HepG2 (cell line): ENCODE measurements at regions not wholly inside any gene's neighbourhood (a gene's known extent, or its start where the extent isn't known, plus 50 kb on each side); places are given as distances from the start of the nearest gene placed in this dataset.

Experiments
- BRD4 ChIP-seq: sonication (generic); formaldehyde crosslinking; IDR thresholded peaks from 2 replicates; pipeline ENCODE4 v1.4.0; 2020; ENCODE audit warnings: missing genetic modification reagents
- KAT8 ChIP-seq: IDR thresholded peaks from 2 replicates; pipeline ENCODE4 v1.6.1; 2016; ENCODE audit warnings: missing genetic modification reagents, missing compliant biosample characterization
- MTA1 ChIP-seq: sonication (generic); formaldehyde crosslinking; IDR thresholded peaks from 2 replicates; pipeline ENCODE4 v1.4.0; 2020; ENCODE audit warnings: missing genetic modification reagents, mild to moderate bottlenecking, borderline replicate concordance
- NR1H2 ChIP-seq: sonication (generic); formaldehyde crosslinking; IDR thresholded peaks from 2 replicates; pipeline ENCODE4 v1.8.1; 2022; ENCODE audit warnings: low read depth, missing genetic modification reagents, borderline replicate concordance
- PCBP2 ChIP-seq: fragments of 200-400 bp; formaldehyde crosslinking; optimal IDR thresholded peaks from 2 replicates; pipeline ENCODE3; 2018; ENCODE audit warnings: low read length, low read depth; ENCODE audit not compliant: poor library complexity, severe bottlenecking
- SAP130 ChIP-seq: IDR thresholded peaks from 2 replicates; pipeline ENCODE4 v1.6.1; 2016; ENCODE audit warnings: low read depth
- THRA ChIP-seq: sonication (generic); formaldehyde crosslinking; IDR thresholded peaks from 2 replicates; pipeline ENCODE4 v1.4.0; 2020; ENCODE audit warnings: missing genetic modification reagents, borderline replicate concordance
- ZBTB39 ChIP-seq: sonication (generic); formaldehyde crosslinking; IDR thresholded peaks from 2 replicates; pipeline ENCODE4 v1.5.0; 2020; ENCODE audit warnings: missing genetic modification reagents
- ZEB1 ChIP-seq: IDR thresholded peaks from 2 replicates; pipeline ENCODE4 v1.6.1; 2012; ENCODE audit warnings: mild to moderate bottlenecking, low read depth, inconsistent platforms; ENCODE audit not compliant: insufficient replicate concordance
- ZNF142 ChIP-seq: sonication (generic); formaldehyde crosslinking; IDR thresholded peaks from 2 replicates; pipeline ENCODE4 v1.4.0; 2020; ENCODE audit warnings: missing genetic modification reagents
- ZNF251 ChIP-seq: sonication (generic); formaldehyde crosslinking; IDR thresholded peaks from 2 replicates; pipeline ENCODE4 v1.9.0; 2021; ENCODE audit warnings: mild to moderate bottlenecking, missing genetic modification reagents
- ZNF431 ChIP-seq: sonication (generic); formaldehyde crosslinking; IDR thresholded peaks from 2 replicates; pipeline ENCODE4 v1.9.0; 2022; ENCODE audit warnings: missing genetic modification reagents, low read depth, mild to moderate bottlenecking, borderline replicate concordance
- ZNF543 ChIP-seq: sonication (generic); formaldehyde crosslinking; IDR thresholded peaks from 2 replicates; pipeline ENCODE4 v1.4.0; 2020; ENCODE audit warnings: mild to moderate bottlenecking, missing genetic modification reagents
- ZNF780A ChIP-seq: sonication (generic); formaldehyde crosslinking; IDR thresholded peaks from 2 replicates; pipeline ENCODE4 v1.8.0; 2022; ENCODE audit warnings: mild to moderate bottlenecking, missing genetic modification reagents, moderate library complexity
- TF ChIP-seq, protein P1 (sequence below): sonication (generic); formaldehyde crosslinking; IDR thresholded peaks from 2 replicates; pipeline ENCODE4 v1.8.0; 2022; ENCODE audit warnings: mild to moderate bottlenecking, missing genetic modification reagents; ENCODE audit not compliant: insufficient replicate concordance
- TF ChIP-seq, protein P2 (sequence below): sonication (generic); formaldehyde crosslinking; conservative IDR thresholded peaks from 2 replicates; pipeline ENCODE4 v1.4.0; 2020; ENCODE audit warnings: missing genetic modification reagents

DNA sequence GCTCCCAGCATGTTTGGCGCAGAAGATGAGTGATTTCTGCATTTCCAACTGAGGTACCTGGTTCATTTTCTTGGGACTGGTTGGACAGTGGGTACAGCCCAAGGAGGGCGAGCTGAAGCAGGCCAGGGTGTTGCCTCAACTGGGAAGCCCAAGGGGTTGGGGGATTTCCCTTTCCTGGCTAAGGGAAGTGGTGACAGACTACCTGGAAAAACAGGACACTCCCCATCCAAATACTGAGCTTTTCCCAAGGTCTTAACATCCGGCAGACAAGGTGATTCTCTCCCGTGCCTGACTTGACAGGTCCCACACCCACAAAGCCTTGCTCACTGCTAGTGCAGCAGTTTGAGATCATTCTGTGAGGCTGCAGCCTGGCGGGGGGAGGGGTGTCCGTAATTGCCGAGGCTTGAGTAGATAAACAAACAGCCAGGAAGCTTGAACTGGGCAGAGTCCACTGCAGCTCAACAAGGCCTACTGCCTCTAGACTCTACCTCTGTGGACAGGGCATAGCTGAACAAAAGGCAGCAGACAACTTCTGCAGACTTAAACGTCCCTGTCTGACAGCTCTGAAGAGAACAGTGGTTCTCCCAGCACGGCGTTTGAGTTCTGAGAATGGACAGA, 307.7 kb upstream of the ARSJ start (continued):
- TF ChIP-seq THRA (CRISPR knock-in tag), result no peak
- no peak for TF ChIP-seq MTA1 (CRISPR knock-in tag)
- TF ChIP-seq ZNF142, result no peak
- peak; percentile 18; the same call in 1 of the 2 replicates for TF ChIP-seq SAP130 (CRISPR knock-in tag)
- peak; percentile 63 for TF ChIP-seq KAT8 (CRISPR knock-in tag)
- TF ChIP-seq, protein P1, sequence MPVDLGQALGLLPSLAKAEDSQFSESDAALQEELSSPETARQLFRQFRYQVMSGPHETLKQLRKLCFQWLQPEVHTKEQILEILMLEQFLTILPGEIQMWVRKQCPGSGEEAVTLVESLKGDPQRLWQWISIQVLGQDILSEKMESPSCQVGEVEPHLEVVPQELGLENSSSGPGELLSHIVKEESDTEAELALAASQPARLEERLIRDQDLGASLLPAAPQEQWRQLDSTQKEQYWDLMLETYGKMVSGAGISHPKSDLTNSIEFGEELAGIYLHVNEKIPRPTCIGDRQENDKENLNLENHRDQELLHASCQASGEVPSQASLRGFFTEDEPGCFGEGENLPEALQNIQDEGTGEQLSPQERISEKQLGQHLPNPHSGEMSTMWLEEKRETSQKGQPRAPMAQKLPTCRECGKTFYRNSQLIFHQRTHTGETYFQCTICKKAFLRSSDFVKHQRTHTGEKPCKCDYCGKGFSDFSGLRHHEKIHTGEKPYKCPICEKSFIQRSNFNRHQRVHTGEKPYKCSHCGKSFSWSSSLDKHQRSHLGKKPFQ (CRISPR knock-in tag), result no peak
- TF ChIP-seq NR1H2 (CRISPR knock-in tag), result no peak
- no peak for TF ChIP-seq ZBTB39 (CRISPR knock-in tag)
- TF ChIP-seq PCBP2, result no peak
- TF ChIP-seq, protein P2, sequence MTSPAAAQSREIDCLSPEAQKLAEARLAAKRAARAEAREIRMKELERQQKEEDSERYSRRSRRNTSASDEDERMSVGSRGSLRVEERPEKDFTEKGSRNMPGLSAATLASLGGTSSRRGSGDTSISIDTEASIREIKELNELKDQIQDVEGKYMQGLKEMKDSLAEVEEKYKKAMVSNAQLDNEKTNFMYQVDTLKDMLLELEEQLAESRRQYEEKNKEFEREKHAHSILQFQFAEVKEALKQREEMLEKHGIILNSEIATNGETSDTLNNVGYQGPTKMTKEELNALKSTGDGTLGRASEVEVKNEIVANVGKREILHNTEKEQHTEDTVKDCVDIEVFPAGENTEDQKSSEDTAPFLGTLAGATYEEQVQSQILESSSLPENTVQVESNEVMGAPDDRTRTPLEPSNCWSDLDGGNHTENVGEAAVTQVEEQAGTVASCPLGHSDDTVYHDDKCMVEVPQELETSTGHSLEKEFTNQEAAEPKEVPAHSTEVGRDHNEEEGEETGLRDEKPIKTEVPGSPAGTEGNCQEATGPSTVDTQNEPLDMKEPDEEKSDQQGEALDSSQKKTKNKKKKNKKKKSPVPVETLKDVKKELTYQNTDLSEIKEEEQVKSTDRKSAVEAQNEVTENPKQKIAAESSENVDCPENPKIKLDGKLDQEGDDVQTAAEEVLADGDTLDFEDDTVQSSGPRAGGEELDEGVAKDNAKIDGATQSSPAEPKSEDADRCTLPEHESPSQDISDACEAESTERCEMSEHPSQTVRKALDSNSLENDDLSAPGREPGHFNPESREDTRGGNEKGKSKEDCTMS (CRISPR knock-in tag), result no peak
- TF ChIP-seq ZEB1, result peak; percentile 37
- no peak for TF ChIP-seq ZNF251 (CRISPR knock-in tag)
- TF ChIP-seq ZNF543 (CRISPR knock-in tag), result no peak
- no peak for TF ChIP-seq ZNF780A (CRISPR knock-in tag)
- no peak; the same call in 1 of the 2 replicates for TF ChIP-seq ZNF431 (CRISPR knock-in tag)
- no peak for TF ChIP-seq BRD4 (CRISPR knock-in tag)
